ENCODE measurements at regions not wholly inside any gene's neighbourhood (a gene's known extent, or its start where the extent isn't known, plus 50 kb on each side); places are given as distances from the start of the nearest gene placed in this dataset.

GRCh38 chr6:23306251-23306950, 737.0 kb downstream of the HDGFL1 start:
- DNase-seq (ENCODE audit: extremely low spot score, unreplicated experiment): no peak
- Mint-ChIP-seq H3K27ac (ENCODE audit: unreplicated experiment) (no peak overlapping the region), H3K9me3 (ENCODE audit: unreplicated experiment) (peaks cover 21% of the 10 kb centered on the region), H3K27me3 (ENCODE audit: unreplicated experiment) (no peaks in the 10 kb centered on the region), H3K4me3 (ENCODE audit: unreplicated experiment) (no peak overlapping the region), H3K36me3 (ENCODE audit: unreplicated experiment) (no peaks in the 10 kb centered on the region), H3K4me1 (ENCODE audit: unreplicated experiment) (peaks cover 9% of the 10 kb centered on the region)
- TF ChIP-seq CTCF (IDR thresholded peaks at IDR 0.05): no peak

- no peak for TF ChIP-seq CTCF (IDR thresholded peaks at IDR 0.05)
- peaks cover 7% of the 10 kb centered on the region for H3K4me1 Mint-ChIP-seq (ENCODE audit: unreplicated experiment)
- no peak overlapping the region for H3K4me3 Mint-ChIP-seq (ENCODE audit: unreplicated experiment)
- no peaks in the 10 kb centered on the region for H3K36me3 Mint-ChIP-seq (ENCODE audit: unreplicated experiment)
- H3K27ac Mint-ChIP-seq (ENCODE audit: unreplicated experiment): no peak overlapping the region
- H3K9me3 Mint-ChIP-seq (ENCODE audit: unreplicated experiment): peaks cover 19% of the 10 kb centered on the region
- no peak for DNase-seq (ENCODE audit: extremely low spot score, unreplicated experiment)
- H3K27me3 Mint-ChIP-seq (ENCODE audit: unreplicated experiment): no peaks in the 10 kb centered on the region
Observed at GRCh38 chr6:23307516-23307915, 738.1 kb downstream of the HDGFL1 start.

GRCh38 chr6:23308166-23308565, 738.8 kb downstream of the HDGFL1 start:
- peaks cover 5% of the 10 kb centered on the region for H3K4me1 Mint-ChIP-seq (ENCODE audit: unreplicated experiment)
- no peak for TF ChIP-seq CTCF (IDR thresholded peaks at IDR 0.05)
- no peaks in the 10 kb centered on the region for H3K27me3 Mint-ChIP-seq (ENCODE audit: unreplicated experiment)
- H3K27ac Mint-ChIP-seq (ENCODE audit: unreplicated experiment): no peak overlapping the region
- peaks cover 16% of the 10 kb centered on the region for H3K9me3 Mint-ChIP-seq (ENCODE audit: unreplicated experiment)
- no peaks in the 10 kb centered on the region for H3K36me3 Mint-ChIP-seq (ENCODE audit: unreplicated experiment)
- H3K4me3 Mint-ChIP-seq (ENCODE audit: unreplicated experiment): no peak overlapping the region
- no peak for DNase-seq (ENCODE audit: extremely low spot score, unreplicated experiment)

GRCh38 chr6:23311211-23311610, 741.8 kb downstream of the HDGFL1 start:
- peaks cover 12% of the 10 kb centered on the region for H3K9me3 Mint-ChIP-seq (ENCODE audit: unreplicated experiment)
- H3K27me3 Mint-ChIP-seq (ENCODE audit: unreplicated experiment): no peaks in the 10 kb centered on the region
- H3K4me1 Mint-ChIP-seq (ENCODE audit: unreplicated experiment): peaks cover under 1% of the 10 kb centered on the region
- H3K36me3 Mint-ChIP-seq (ENCODE audit: unreplicated experiment): no peaks in the 10 kb centered on the region
- no peak for DNase-seq (ENCODE audit: extremely low spot score, unreplicated experiment)
- no peak for TF ChIP-seq CTCF (IDR thresholded peaks at IDR 0.05)
- H3K4me3 Mint-ChIP-seq (ENCODE audit: unreplicated experiment): no peak overlapping the region
- no peak overlapping the region for H3K27ac Mint-ChIP-seq (ENCODE audit: unreplicated experiment)

DNA sequence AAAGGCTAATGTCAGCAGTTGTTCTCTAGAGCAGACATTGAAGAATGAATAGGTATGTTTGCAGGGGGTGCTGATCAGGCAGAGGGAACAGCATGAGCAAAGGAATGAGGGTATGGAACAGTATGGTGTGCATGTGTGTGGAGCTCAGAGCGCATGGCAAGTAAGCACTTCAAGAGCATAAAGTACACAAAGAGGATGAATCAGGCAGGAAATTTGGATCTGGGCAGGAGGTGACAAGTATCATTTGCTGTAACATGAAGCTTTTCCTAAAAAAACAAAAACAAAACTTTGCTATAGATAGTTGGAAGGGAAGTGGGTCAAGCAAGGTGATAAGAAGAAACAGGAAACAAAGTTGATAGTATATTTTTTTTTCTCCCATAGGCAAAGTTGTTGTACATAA, 746.8 kb downstream of the HDGFL1 start:
- no peak for TF ChIP-seq CTCF (IDR thresholded peaks at IDR 0.05)
- no peak for DNase-seq (ENCODE audit: extremely low spot score, unreplicated experiment)
- H3K27ac Mint-ChIP-seq (ENCODE audit: unreplicated experiment): no peak overlapping the region
- peaks cover under 1% of the 10 kb centered on the region for H3K9me3 Mint-ChIP-seq (ENCODE audit: unreplicated experiment)
- peaks cover 1% of the 10 kb centered on the region for H3K4me1 Mint-ChIP-seq (ENCODE audit: unreplicated experiment)
- H3K4me3 Mint-ChIP-seq (ENCODE audit: unreplicated experiment): no peak overlapping the region
- no peaks in the 10 kb centered on the region for H3K36me3 Mint-ChIP-seq (ENCODE audit: unreplicated experiment)
- H3K27me3 Mint-ChIP-seq (ENCODE audit: unreplicated experiment): no peaks in the 10 kb centered on the region

Data from osteocyte (in vitro differentiated cells).